Osteoblast (primary cell): ENCODE measurements at regions not wholly inside any gene's neighbourhood (a gene's known extent, or its start where the extent isn't known, plus 50 kb on each side); places are given as distances from the start of the nearest gene placed in this dataset.

Source experiments
- DNase-seq: peaks from one replicate; pipeline ENCODE4 v3.0.0; 2011; ENCODE audit warnings: low spot score, mixed read lengths; ENCODE audit not compliant: insufficient read length; ENCODE audit errors: missing footprints
- H2AFZ ChIP-seq: 2 replicates; pipeline ENCODE4 v1.6.0; 2011; ENCODE audit warnings: mild to moderate bottlenecking, low read length
- H3K27ac ChIP-seq: 2 replicates; pipeline ENCODE4 v1.5.1; 2011; ENCODE audit warnings: mild to moderate bottlenecking, low read depth, low read length, moderate library complexity
- H3K27me3 ChIP-seq: 2 replicates; pipeline ENCODE4 v1.6.0; 2012; ENCODE audit warnings: mild to moderate bottlenecking, control low read depth, inconsistent platforms, low read length, moderate library complexity; ENCODE audit not compliant: insufficient read depth
- H3K36me3 ChIP-seq: 2 replicates; pipeline ENCODE4 v1.5.1; 2011; ENCODE audit warnings: mild to moderate bottlenecking, low read length, control low read depth, moderate library complexity; ENCODE audit not compliant: insufficient read depth
- H3K4me1 ChIP-seq: 2 replicates; pipeline ENCODE4 v1.5.1; 2011; ENCODE audit warnings: mild to moderate bottlenecking, low read length, control low read depth, moderate library complexity; ENCODE audit not compliant: insufficient read depth
- H3K4me2 ChIP-seq: 2 replicates; pipeline ENCODE4 v1.6.0; 2011; ENCODE audit warnings: mild to moderate bottlenecking, low read length; ENCODE audit not compliant: insufficient read depth
- H3K4me3 ChIP-seq: fragments of 200-600 bp; sonication (generic); 3 replicates; pipeline ENCODE4 v1.5.1; 2012; ENCODE audit warnings: mild to moderate bottlenecking, low read length, inconsistent platforms; ENCODE audit not compliant: insufficient read depth
- H3K79me2 ChIP-seq: 2 replicates; pipeline ENCODE4 v1.6.0; 2012; ENCODE audit warnings: mild to moderate bottlenecking, low read length, control low read depth, inconsistent platforms; ENCODE audit not compliant: insufficient read depth
- H3K9me3 ChIP-seq: 2 replicates; pipeline ENCODE4 v1.5.1; 2011; ENCODE audit warnings: low read depth, low read length, control low read depth
- H4K20me1 ChIP-seq: 2 replicates; pipeline ENCODE4 v1.6.0; 2012; ENCODE audit warnings: mild to moderate bottlenecking, low read length, control low read depth; ENCODE audit not compliant: insufficient read depth
- TF ChIP-seq, protein P1 (sequence below): IDR thresholded peaks from 2 replicates; pipeline ENCODE4 v1.5.1; 2011; ENCODE audit warnings: mild to moderate bottlenecking, low read depth, low read length, moderate library complexity; ENCODE audit errors: extremely low read depth

DNA sequence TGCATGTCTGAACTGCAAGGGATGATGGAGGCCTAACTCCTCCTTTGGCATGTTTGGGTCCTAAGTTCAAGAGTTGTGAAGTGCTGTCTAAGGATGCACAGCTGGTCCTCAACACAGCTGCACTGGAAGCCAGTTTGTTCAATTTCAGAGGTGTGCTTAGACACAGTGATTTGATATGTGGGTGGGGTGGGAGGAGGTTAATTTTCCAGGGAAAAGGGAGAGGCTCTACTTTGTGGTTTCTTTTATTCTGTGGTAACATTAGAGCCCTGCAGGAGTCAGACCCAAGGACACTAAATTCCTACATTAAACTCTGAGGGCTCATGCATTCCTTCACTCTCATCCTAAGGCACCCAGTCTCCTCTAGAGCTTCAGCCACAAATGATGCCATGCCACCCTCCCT lies 188.4 kb upstream of the MAST4 start:
- DNase-seq = no peak
- Histone ChIP-seq H3K27me3 (no peaks in the 10 kb centered on the region), H3K79me2 (no peaks in the 10 kb centered on the region), H2AFZ (no peak overlapping the region), H3K4me1 (no peaks in the 10 kb centered on the region), H3K9me3 (no peaks in the 10 kb centered on the region), H3K4me2 (no peak overlapping the region), H3K36me3 (no peaks in the 10 kb centered on the region), H3K27ac (no peak overlapping the region), H3K4me3 (no peak overlapping the region), H4K20me1 (no peaks in the 10 kb centered on the region)
- TF ChIP-seq, protein P1, sequence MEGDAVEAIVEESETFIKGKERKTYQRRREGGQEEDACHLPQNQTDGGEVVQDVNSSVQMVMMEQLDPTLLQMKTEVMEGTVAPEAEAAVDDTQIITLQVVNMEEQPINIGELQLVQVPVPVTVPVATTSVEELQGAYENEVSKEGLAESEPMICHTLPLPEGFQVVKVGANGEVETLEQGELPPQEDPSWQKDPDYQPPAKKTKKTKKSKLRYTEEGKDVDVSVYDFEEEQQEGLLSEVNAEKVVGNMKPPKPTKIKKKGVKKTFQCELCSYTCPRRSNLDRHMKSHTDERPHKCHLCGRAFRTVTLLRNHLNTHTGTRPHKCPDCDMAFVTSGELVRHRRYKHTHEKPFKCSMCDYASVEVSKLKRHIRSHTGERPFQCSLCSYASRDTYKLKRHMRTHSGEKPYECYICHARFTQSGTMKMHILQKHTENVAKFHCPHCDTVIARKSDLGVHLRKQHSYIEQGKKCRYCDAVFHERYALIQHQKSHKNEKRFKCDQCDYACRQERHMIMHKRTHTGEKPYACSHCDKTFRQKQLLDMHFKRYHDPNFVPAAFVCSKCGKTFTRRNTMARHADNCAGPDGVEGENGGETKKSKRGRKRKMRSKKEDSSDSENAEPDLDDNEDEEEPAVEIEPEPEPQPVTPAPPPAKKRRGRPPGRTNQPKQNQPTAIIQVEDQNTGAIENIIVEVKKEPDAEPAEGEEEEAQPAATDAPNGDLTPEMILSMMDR = no peak

DNA sequence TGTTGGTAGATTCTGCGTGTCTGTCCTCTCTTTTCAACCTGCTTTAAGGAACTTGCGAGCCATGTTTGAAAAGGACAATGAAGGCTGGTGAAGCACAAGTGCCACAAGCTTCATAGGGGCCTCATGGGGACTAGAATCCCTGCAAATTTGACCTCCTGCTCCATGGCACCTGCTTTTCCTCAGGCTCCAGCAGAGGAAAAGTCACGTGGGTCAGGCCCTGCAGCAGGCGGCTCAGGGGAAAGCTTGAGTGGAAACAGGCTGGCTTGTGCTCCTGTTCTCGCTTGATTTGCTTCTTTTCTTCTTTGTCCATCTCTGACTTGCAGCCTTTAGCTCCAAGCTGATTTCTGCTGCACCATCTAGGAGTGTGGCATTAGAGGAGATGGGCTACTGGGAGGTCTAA lies 187.6 kb upstream of the MAST4 start:
- no peaks in the 10 kb centered on the region for H3K36me3 ChIP-seq
- H3K79me2 ChIP-seq = no peaks in the 10 kb centered on the region
- H3K4me3 ChIP-seq = no peak overlapping the region
- no peak for DNase-seq
- TF ChIP-seq, protein P1 = no peak
- H2AFZ ChIP-seq = no peak overlapping the region
- H4K20me1 ChIP-seq = no peaks in the 10 kb centered on the region
- H3K4me2 ChIP-seq = no peak overlapping the region
- H3K9me3 ChIP-seq = no peaks in the 10 kb centered on the region
- H3K27ac ChIP-seq = no peak overlapping the region
- no peaks in the 10 kb centered on the region for H3K27me3 ChIP-seq
- H3K4me1 ChIP-seq = no peaks in the 10 kb centered on the region

- H3K4me1 ChIP-seq = no peaks in the 10 kb centered on the region
- H3K27ac ChIP-seq = no peak overlapping the region
- no peak overlapping the region for H3K4me3 ChIP-seq
- no peaks in the 10 kb centered on the region for H3K27me3 ChIP-seq
- no peak overlapping the region for H2AFZ ChIP-seq
- no peak overlapping the region for H3K4me2 ChIP-seq
- H4K20me1 ChIP-seq = no peaks in the 10 kb centered on the region
- DNase-seq = no peak
- H3K79me2 ChIP-seq = no peaks in the 10 kb centered on the region
- TF ChIP-seq, protein P1 = no peak
- no peaks in the 10 kb centered on the region for H3K36me3 ChIP-seq
- no peaks in the 10 kb centered on the region for H3K9me3 ChIP-seq
Measured at GRCh38 chr5:66410122-66410521, 186.1 kb upstream of the MAST4 start.

- Histone ChIP-seq H4K20me1 (no peaks in the 10 kb centered on the region), H3K79me2 (no peaks in the 10 kb centered on the region), H3K27ac (no peak overlapping the region), H2AFZ (no peak overlapping the region), H3K36me3 (no peaks in the 10 kb centered on the region), H3K9me3 (no peaks in the 10 kb centered on the region), H3K4me2 (no peak overlapping the region), H3K4me1 (peaks cover 4% of the 10 kb centered on the region), H3K4me3 (no peak overlapping the region), H3K27me3 (no peaks in the 10 kb centered on the region)
- TF ChIP-seq, protein P1 = no peak
- no peak for DNase-seq
Measured at GRCh38 chr5:66411701-66412100, 184.5 kb upstream of the MAST4 start.
